Fibroblast of the aortic adventitia (primary cell): ENCODE measurements at regions not wholly inside any gene's neighbourhood (a gene's known extent, or its start where the extent isn't known, plus 50 kb on each side); places are given as distances from the start of the nearest gene placed in this dataset.

Experiments used
- DNase-seq: peaks from one replicate; pipeline ENCODE4 v3.0.0-alpha.2; 2010; ENCODE audit warnings: low read depth
- H3K4me3 ChIP-seq: 2 replicates; pipeline ENCODE4 v1.5.1; 2011; ENCODE audit warnings: low read depth, mild to moderate bottlenecking, control low read depth, low read length, moderate library complexity
- TF ChIP-seq, protein P1 (sequence below): IDR thresholded peaks from 2 replicates; pipeline ENCODE4 v1.5.1; 2011; ENCODE audit warnings: mild to moderate bottlenecking, low read length, control low read depth, inconsistent platforms; ENCODE audit not compliant: insufficient read depth

- TF ChIP-seq, protein P1, sequence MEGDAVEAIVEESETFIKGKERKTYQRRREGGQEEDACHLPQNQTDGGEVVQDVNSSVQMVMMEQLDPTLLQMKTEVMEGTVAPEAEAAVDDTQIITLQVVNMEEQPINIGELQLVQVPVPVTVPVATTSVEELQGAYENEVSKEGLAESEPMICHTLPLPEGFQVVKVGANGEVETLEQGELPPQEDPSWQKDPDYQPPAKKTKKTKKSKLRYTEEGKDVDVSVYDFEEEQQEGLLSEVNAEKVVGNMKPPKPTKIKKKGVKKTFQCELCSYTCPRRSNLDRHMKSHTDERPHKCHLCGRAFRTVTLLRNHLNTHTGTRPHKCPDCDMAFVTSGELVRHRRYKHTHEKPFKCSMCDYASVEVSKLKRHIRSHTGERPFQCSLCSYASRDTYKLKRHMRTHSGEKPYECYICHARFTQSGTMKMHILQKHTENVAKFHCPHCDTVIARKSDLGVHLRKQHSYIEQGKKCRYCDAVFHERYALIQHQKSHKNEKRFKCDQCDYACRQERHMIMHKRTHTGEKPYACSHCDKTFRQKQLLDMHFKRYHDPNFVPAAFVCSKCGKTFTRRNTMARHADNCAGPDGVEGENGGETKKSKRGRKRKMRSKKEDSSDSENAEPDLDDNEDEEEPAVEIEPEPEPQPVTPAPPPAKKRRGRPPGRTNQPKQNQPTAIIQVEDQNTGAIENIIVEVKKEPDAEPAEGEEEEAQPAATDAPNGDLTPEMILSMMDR, result no peak
- no peak overlapping the region for H3K4me3 ChIP-seq
- DNase-seq, result no peak
Measured at GRCh38 chr12:88408823-88409222, 171.4 kb downstream of the KITLG start.

- no peak for DNase-seq
- no peak overlapping the region for H3K4me3 ChIP-seq
- TF ChIP-seq, protein P1, result no peak
Measured at GRCh38 chr12:88409257-88409656, 171.0 kb downstream of the KITLG start.

- TF ChIP-seq, protein P1, result no peak
- peak; percentile 25 for DNase-seq
- no peak overlapping the region for H3K4me3 ChIP-seq
Measured at GRCh38 chr12:88411689-88412088, 168.6 kb downstream of the KITLG start.

GRCh38 chr12:88413646-88414045, 166.6 kb downstream of the KITLG start:
- DNase-seq, result no peak
- TF ChIP-seq, protein P1, result no peak

DNA sequence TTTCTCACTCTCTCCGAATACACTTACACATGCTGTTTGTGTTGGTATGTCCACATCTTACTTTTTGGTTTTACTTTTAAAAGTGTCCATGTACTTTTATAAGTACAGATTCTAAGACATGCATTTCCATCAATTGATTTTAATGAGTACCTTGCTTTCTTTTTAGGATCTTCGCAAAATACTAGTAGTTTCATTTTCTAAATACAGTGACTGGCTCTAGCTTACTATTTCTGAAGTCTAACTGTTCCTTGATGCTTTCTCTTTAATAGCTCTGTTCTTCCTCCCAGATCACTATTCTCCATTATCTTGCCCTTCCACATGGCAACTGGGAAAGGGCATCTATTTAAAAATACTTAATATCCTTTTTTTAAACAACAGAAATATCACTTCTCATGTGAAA, 164.1 kb downstream of the KITLG start:
- peak overlapping the region; percentile 10 for H3K4me3 ChIP-seq
- no peak for DNase-seq
- TF ChIP-seq, protein P1, result no peak

More at GRCh38 chr12:88413646-88414045, 166.6 kb downstream of the KITLG start:
- no peak overlapping the region for H3K4me3 ChIP-seq

DNA sequence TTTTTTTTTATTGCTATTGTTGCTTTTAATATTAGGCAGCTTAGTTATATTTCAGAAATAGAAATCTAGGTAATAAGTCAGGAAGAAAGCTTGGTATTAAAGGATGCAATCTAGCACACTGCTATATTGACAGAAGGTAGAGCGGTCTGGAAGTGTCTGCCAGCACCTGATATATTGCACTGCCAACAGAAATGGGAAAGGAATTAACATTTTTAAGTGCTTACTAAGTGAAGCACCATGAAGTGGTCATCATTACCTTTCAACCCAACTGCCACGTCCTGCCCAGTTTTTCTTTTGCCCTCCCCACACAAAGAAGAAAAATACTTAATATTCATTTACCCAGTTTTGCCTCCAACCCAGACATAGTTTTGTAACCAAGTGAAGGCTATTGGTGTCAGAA, 163.5 kb downstream of the KITLG start:
- DNase-seq, result no peak
- TF ChIP-seq, protein P1, result no peak

DNA sequence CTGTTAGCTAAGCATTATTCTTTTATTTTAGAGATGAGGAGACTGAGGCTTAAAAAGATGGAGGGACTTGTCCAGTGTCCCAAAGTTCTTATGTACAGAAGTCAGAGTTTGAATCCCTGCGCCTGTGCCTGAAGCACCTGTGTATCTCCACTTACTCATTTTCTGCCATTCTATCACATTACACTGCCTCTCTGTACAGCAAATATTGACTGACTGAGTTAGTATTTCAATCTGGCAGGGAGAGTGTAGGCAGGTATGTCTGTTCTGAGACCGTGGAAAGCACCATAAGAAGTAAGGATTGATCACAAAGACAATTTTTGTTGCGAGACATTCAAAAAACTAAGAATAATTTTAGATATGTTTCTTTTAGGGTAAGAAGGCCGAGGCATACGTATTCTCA, 162.7 kb downstream of the KITLG start:
- peak overlapping the region; percentile 54 for H3K4me3 ChIP-seq
- DNase-seq, result no peak
- TF ChIP-seq, protein P1, result no peak

More for the DNA sequence above, 163.5 kb downstream of the KITLG start:
- H3K4me3 ChIP-seq, result peak overlapping the region; percentile 54
